DMS79 treated with DMSO at 0.1 percent for 48 hours (cell line): ENCODE measurements at regions not wholly inside any gene's neighbourhood (a gene's known extent, or its start where the extent isn't known, plus 50 kb on each side); places are given as distances from the start of the nearest gene placed in this dataset.

ENCODE experiments used
- DNase-seq: peaks from one replicate; lab custom pipeline; 2025; lab: John Stamatoyannopoulos, UW

DNA sequence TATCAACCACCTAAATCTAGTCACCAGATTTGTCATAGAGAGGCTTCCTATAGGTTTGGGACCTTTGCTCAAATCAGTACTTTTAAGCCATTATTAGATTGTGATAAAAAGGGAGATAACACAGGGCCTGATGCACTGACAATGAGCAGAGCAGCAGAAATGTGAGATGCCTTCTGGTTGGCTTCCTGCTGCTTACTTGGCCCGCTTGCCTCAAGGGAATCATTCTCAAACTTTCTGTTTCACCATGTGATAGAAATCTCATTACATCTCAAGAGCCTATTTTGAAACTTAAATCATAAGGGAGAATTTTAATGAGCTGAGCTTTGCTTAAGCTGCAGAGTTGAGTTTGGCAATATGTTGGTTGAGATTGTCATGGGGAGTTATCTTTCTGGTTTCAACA lies 606.0 kb downstream of the DHX35 start:
- DNase-seq = no peak

GRCh38 chr20:39563349-39563748 lies 601.2 kb downstream of the DHX35 start:
- no peak for DNase-seq

DNA sequence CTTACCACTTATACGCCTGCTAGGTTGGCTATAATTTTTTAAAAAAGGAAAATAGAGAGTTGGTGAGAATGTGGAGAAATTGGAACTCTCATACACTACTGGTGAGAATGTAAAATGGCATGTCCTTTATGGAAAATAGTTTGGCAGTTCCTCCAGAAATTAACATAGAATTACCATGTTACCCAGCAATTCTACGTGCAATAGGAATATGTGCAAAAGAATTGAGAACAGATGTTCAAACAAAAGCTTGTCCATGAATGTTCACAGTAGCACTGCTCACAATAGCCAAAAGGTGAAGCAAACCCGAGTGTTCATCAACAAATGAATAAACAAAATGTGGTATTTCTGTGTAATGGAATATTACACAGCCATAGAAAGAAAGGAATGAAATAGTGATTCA lies 592.2 kb downstream of the DHX35 start:
- no peak for DNase-seq

- DNase-seq = no peak
Measured at GRCh38 chr20:39553120-39553519, 591.0 kb downstream of the DHX35 start.

- no peak for DNase-seq
Measured at GRCh38 chr20:39549733-39550132, 587.6 kb downstream of the DHX35 start.

DNA sequence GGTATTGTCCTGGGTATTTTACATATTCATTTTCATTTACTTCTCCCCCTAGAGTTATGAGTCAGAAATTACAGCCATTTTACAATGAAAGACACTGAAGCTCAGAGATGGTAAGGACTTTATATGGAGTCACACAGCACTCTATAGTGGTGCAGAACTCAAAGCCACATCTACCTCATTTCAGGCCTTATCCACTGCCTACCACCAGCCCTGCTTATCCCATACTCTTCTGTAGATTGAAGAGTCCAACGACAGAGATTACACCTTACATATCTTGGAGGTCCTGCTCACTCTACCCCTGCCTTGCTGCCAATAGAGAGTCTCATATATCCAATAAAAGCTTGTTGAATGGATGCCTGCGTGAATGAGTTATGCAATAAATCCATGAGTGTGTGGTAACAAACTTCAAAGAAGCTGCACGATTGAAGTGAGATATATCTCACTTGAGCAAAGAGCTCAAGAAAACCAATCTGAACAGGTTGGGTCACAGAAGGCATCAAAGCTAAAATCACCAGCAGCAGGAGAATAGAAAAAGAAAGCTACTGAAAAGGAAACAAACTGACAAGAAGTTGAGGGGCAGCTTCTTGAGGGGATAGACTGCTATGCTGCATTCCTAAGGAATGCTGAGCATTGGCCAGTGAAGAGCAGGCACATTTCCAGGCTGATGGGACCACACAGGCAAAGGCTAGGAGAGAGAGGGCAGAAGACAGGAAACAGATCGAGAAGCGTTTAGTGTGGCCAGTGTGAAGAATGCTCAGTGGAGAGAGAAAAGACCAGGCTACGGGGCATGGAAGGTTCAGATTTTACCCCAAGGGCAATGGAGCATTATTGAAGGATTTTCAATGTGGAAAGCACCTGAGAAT lies 585.6 kb downstream of the DHX35 start:
- DNase-seq = no peak

DNA sequence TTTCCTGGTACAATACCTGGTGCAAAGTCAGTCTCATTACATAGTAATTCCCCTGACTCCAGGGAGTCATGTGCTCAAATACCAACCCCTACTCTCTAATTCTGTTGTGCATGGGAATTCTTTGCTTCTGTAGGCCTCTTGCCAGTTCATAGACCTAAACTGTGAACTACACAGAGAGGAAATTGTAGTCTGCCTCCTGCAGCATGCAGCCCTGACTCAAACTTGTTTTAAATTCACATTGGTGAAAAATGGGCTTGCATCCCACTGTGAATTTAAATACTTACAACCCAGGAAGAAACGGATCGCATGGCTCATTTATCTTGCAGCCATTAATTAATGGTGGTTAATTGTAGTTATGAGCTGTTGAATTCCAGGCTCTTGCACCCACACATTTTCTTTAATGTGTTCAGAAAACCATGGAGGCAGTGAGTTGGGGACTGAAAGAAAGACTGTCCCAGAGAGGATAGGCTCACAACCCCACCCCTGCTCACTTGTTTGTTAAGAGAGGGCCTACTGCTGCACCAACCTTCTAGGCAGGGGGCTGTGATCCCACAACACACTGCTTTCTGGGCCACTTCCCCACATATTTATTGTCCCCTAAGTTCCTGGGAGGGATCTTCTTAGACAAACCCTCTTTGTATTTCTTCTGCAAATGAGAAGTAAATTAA lies 579.1 kb downstream of the DHX35 start:
- DNase-seq = no peak

DNA sequence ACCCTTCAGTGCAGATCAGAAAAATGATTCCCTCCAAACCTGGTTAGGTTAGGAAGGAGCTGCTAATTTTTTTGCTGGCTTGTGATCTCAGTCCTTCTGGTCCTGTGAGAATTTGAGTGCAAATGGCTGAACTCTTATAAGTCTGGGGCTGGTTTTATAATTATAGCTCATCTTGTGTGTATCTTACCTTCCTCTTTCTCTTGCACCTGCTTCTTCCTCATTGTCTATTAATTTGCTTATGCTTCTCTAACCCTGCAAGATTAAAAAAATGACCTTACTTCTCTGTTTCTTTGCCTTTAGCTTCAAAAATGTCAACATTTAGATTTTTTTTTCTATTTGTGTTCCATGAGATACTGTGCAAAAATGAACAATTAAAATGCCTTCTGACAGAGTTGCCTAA lies 576.2 kb downstream of the DHX35 start:
- DNase-seq = no peak

- no peak for DNase-seq
Measured at GRCh38 chr20:39535301-39535700, 573.2 kb downstream of the DHX35 start.

DNA sequence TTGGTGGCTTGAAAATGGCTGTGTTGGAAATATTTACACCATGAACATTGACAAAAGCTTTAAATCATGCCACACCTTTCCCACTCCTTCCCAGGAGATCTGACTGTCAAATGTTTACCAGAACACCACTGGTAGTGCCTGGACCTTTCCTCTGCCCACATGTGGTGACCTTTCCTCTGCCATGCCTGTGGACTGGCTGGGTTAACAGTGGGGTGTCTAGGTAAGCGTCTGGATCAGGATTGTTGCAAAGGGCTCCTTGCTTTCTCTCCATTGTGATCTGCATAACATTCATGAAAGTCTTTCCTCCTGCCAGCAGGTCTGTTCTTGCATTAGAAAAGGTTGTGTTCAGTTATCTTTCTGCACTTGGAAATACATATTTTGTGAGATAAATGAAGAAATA lies 572.7 kb downstream of the DHX35 start:
- DNase-seq = no peak

DNA sequence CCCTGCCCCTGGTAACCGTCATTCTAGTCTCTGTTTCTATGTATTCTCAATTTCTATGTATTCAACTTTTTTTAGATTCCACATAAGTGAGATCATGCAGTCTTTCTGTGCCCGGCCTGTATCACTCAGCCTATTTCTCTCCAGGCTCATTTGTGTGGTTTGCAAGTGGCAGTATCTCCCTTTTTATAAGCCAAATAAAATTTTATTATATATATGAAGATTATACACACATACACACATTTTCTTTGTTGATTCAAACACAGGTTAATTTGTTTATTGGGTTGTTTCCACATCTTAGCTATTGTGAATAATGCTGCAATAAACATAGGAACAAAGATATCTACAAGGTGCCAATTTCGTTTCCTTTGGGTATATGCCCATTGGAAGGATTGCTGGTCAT lies 571.7 kb downstream of the DHX35 start:
- no peak for DNase-seq

DNA sequence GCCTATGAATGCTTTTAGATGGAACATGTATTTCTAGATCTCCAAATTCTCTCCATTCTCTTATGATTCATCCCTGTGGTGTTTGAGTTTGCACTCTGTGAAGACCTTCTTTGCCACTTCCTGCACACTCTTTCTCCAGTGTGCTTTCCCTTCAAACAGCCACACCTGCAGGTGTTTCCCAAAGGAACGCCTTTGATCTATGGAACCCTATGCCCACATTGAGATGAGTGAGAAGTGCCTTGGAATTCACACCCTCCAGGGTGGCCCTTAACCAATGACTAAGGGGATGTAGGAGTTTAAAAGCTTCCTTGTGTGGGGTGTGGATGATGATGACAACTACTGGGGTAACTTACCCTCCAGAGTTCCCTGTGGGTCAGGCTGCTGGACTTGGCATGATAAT lies 570.1 kb downstream of the DHX35 start:
- no peak for DNase-seq

DNA sequence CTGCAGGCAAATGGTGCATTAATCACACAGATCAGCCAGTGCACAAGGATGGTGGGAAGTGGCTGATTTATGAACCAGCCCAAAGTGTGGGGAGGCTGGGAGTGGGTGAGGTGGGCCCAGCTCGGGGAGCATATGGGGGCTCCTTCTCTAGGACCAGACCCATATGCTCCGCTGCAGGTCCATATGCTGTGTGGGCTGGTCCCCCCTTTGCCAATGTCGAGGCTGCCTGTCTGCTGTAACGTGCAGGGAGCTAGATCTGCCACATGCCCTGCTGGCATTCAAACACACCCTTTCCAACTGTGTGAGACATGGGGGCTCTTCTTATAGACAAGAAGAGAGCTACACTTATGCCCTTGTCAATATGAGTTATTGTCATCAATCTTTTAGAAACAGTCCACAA lies 566.3 kb downstream of the DHX35 start:
- no peak for DNase-seq

DNA sequence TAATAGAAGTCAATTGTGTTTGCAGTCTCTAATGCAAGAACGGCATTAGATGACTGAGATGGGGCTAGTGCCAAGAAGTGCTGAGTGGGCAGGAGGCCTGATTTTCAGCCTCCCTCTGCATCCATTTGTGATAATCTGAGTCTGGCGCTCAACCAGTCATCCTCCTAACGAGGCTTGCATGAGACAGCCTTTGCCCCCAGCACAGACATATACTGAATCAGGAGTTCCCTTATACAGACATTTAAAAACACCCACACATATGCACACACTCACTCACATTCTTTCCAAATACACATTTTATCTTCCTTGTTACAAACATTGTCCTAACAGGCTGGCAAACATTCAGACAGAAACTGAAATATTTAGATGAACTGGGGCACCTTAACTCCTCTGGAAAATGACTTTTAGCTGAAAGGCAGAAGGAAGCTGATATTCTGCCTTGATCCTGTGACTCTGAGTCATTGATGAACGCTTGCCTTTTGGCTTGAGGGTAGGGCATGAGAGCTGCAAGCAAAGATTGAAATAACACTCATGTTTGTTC lies 562.3 kb downstream of the DHX35 start:
- no peak for DNase-seq

- no peak for DNase-seq
Measured at GRCh38 chr20:39523405-39523804, 561.3 kb downstream of the DHX35 start.

DNA sequence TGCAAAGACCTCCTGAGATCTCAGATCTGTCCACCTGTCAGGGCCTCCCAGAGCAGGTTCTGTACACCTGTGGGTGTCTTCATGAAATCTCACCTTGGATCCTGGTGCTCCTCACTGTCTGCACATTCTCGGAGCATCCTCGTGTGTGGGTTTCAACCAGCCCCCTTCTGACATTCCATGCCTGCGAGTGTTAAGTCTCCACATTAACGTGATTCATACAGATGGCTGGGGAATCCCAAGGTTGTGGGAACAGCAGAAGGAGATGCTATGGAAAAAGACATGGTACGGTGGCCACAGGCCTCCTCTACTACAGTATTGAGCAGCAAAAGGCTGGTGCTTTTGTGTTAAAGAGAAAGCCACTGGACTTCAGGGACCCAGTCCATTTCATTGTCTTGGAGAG lies 556.5 kb downstream of the DHX35 start:
- no peak for DNase-seq

DNA sequence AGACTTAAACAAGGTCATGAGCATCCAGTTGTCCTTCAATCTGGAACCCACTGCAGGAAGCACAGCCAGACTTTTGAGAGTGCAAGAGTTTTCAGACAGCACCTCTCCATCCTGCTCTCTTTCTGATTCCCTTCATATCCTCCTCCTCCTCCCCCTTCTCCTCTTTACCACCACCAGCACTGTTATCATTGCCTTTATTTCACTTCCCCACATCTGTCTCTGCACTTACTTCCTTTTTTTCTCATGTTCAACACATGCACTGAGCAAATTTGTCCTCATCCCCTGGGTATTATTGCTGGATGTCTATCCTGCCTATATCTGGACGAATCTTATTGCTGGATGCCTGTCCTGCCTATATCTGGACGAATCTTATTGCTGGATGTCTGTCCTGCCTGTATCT lies 554.8 kb downstream of the DHX35 start:
- DNase-seq = no peak

GRCh38 chr20:39504710-39505094 lies 542.6 kb downstream of the DHX35 start:
- DNase-seq = no peak

- DNase-seq = no peak
Measured at GRCh38 chr20:39503902-39504709, 542.0 kb downstream of the DHX35 start.

- no peak for DNase-seq
Measured at GRCh38 chr20:39492223-39492797, 530.2 kb downstream of the DHX35 start.

GRCh38 chr20:39491711-39492110 lies 529.6 kb downstream of the DHX35 start:
- no peak for DNase-seq

- no peak for DNase-seq
Measured at GRCh38 chr20:39489986-39490560, 527.9 kb downstream of the DHX35 start.
